ENCODE measurements at regions not wholly inside any gene's neighbourhood (a gene's known extent, or its start where the extent isn't known, plus 50 kb on each side); places are given as distances from the start of the nearest gene placed in this dataset.

DNA sequence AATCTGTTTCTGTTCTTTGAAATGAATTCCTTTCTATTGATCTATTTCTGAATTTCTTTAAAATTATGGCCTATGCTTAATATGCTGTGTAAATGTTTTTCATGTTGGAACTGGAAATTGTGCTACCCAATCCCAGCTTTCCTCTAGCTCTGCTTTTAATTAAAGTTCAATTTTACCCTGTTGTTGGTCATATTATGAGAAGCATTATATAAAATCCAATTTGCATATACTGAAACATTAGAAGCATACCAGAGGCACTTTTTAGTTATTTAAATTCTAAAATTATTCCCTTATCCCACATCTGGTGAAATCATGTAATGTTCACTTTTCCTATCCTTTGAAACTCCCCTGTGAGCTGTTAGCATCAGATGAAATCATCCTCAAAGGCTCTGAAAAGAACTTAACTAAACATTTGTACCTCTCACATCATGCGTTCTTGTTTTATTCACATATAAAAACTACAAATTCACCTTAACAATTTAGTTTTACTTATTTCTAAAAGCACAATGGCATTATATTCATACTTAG lies 160.6 kb upstream of the COL21A1 start:
- no peak overlapping the region for H3K27ac Mint-ChIP-seq
- no peaks in the 10 kb centered on the region for H3K36me3 Mint-ChIP-seq (ENCODE audit: low read depth)
- no peaks in the 10 kb centered on the region for H3K4me1 Mint-ChIP-seq (ENCODE audit: low read depth)
- H3K27me3 Mint-ChIP-seq (ENCODE audit: insufficient read depth) = peaks cover 2% of the 10 kb centered on the region
- no peak overlapping the region for H3K4me3 Mint-ChIP-seq
- H3K9me3 Mint-ChIP-seq = no peaks in the 10 kb centered on the region
- intact Hi-C loops (cut with micrococcal nuclease) = no loop called here
- DNase-seq (ENCODE audit: low spot score) = no peak

- no peak for DNase-seq (ENCODE audit: low spot score)
- intact Hi-C loops (cut with micrococcal nuclease) = no loop called here
- no peak overlapping the region for H3K4me3 Mint-ChIP-seq
- no peaks in the 10 kb centered on the region for H3K9me3 Mint-ChIP-seq
- H3K27me3 Mint-ChIP-seq (ENCODE audit: insufficient read depth) = peaks cover 2% of the 10 kb centered on the region
- no peak overlapping the region for H3K27ac Mint-ChIP-seq
- no peaks in the 10 kb centered on the region for H3K36me3 Mint-ChIP-seq (ENCODE audit: low read depth)
- H3K4me1 Mint-ChIP-seq (ENCODE audit: low read depth) = no peaks in the 10 kb centered on the region
These were observed 159.2 kb upstream of the COL21A1 start for GRCh38 chr6:56406276-56407269.

GRCh38 chr6:56404599-56404998 lies 157.2 kb upstream of the COL21A1 start:
- Mint-ChIP-seq H3K9me3 (no peaks in the 10 kb centered on the region), H3K27me3 (ENCODE audit: insufficient read depth) (peaks cover 2% of the 10 kb centered on the region), H3K36me3 (ENCODE audit: low read depth) (no peaks in the 10 kb centered on the region), H3K27ac (no peak overlapping the region), H3K4me3 (no peak overlapping the region), H3K4me1 (ENCODE audit: low read depth) (no peaks in the 10 kb centered on the region)
- DNase-seq (ENCODE audit: low spot score) = no peak
- intact Hi-C loops (cut with micrococcal nuclease) = no loop called here

GRCh38 chr6:56403745-56404144 lies 156.4 kb upstream of the COL21A1 start:
- H3K27me3 Mint-ChIP-seq (ENCODE audit: insufficient read depth) = peaks cover 2% of the 10 kb centered on the region
- no peak overlapping the region for H3K4me3 Mint-ChIP-seq
- H3K9me3 Mint-ChIP-seq = no peaks in the 10 kb centered on the region
- H3K4me1 Mint-ChIP-seq (ENCODE audit: low read depth) = no peaks in the 10 kb centered on the region
- no peak for DNase-seq (ENCODE audit: low spot score)
- H3K36me3 Mint-ChIP-seq (ENCODE audit: low read depth) = no peaks in the 10 kb centered on the region
- H3K27ac Mint-ChIP-seq = no peak overlapping the region
- intact Hi-C loops (cut with micrococcal nuclease) = no loop called here

DNA sequence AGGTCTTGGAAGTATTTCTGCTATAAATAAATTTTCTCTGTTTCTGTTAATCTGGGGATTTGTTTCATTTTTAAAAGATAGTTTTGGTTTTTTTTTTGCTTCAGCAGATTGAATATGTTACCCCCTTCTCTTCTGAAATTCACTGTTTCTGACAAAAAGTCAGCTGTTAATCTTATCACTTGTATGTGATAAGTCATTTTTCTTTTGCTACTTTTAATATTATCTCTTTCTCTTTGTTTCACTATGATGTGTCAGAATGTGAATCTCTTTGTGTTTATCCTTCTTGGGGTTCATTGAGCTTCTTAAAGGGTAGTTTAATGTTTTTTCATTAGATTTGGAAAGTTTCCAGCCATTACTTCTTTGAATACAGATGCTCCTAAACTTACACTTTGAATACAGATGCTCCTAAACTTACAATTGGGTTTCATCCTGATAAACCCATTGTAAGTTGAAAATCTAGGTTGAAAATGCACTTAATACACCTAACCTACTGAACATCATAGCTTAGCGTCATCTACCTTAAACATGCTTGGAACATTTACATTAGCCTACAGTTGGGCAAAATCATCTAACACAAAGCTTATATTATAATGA lies 154.2 kb upstream of the COL21A1 start:
- Mint-ChIP-seq H3K4me1 (ENCODE audit: low read depth) (no peaks in the 10 kb centered on the region), H3K27ac (no peak overlapping the region), H3K27me3 (ENCODE audit: insufficient read depth) (peaks cover 6% of the 10 kb centered on the region), H3K4me3 (no peak overlapping the region), H3K36me3 (ENCODE audit: low read depth) (no peaks in the 10 kb centered on the region), H3K9me3 (no peaks in the 10 kb centered on the region)
- intact Hi-C loops (cut with micrococcal nuclease) = no loop called here
- DNase-seq (ENCODE audit: low spot score) = no peak

DNA sequence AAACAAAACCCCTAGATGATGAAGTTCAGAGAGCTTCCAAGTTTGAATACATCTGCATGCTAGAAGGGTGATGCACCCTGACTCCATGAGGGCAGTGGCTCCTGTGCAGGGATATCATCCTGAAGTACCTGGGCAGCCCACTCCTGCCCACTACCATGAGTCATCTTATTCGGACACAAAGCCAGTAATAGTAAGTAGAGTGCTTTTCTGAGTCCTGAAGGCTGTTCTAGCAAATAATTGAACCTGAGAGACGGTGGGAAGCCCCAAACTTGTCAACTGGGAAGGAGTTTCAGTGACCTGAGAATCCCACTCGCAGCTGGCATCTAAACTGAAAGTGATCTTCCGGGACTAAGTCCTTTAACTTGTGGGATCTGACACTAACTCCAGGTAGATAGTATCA lies 152.9 kb upstream of the COL21A1 start:
- peaks cover 6% of the 10 kb centered on the region for H3K27me3 Mint-ChIP-seq (ENCODE audit: insufficient read depth)
- intact Hi-C loops (cut with micrococcal nuclease) = no loop called here
- no peak overlapping the region for H3K4me3 Mint-ChIP-seq
- no peaks in the 10 kb centered on the region for H3K36me3 Mint-ChIP-seq (ENCODE audit: low read depth)
- H3K27ac Mint-ChIP-seq = no peak overlapping the region
- H3K9me3 Mint-ChIP-seq = no peaks in the 10 kb centered on the region
- no peaks in the 10 kb centered on the region for H3K4me1 Mint-ChIP-seq (ENCODE audit: low read depth)
- DNase-seq (ENCODE audit: low spot score) = no peak

GRCh38 chr6:56399672-56400263 lies 152.4 kb upstream of the COL21A1 start:
- no peaks in the 10 kb centered on the region for H3K4me1 Mint-ChIP-seq (ENCODE audit: low read depth)
- no peak overlapping the region for H3K27ac Mint-ChIP-seq
- H3K4me3 Mint-ChIP-seq = no peak overlapping the region
- no peak for DNase-seq (ENCODE audit: low spot score)
- H3K36me3 Mint-ChIP-seq (ENCODE audit: low read depth) = no peaks in the 10 kb centered on the region
- H3K27me3 Mint-ChIP-seq (ENCODE audit: insufficient read depth) = peaks cover 5% of the 10 kb centered on the region
- intact Hi-C loops (cut with micrococcal nuclease) = no loop called here
- H3K9me3 Mint-ChIP-seq = no peaks in the 10 kb centered on the region

DNA sequence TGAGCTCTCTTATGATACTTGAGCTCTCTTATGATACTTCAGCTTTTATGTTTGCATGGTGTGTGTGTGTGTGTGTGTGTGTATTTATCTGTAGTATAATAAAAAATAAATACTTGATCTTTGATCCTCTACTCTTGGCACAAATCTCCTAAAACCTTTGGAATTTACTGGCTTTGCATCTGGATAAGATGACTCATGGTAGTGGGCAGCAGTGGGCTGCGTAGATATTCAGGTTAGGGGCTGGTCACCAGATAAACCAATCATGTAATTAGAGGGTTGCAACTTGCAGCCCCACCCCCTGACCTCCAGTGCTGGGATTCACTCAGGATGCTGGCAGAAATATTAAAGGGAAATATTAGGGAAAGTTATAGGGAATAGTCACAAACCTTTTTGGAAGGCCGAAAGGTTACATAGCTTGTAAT lies 151.9 kb upstream of the COL21A1 start:
- no peaks in the 10 kb centered on the region for H3K9me3 Mint-ChIP-seq
- H3K4me1 Mint-ChIP-seq (ENCODE audit: low read depth) = no peaks in the 10 kb centered on the region
- H3K27me3 Mint-ChIP-seq (ENCODE audit: insufficient read depth) = peaks cover 5% of the 10 kb centered on the region
- DNase-seq (ENCODE audit: low spot score) = no peak
- H3K27ac Mint-ChIP-seq = no peak overlapping the region
- H3K4me3 Mint-ChIP-seq = no peak overlapping the region
- no peaks in the 10 kb centered on the region for H3K36me3 Mint-ChIP-seq (ENCODE audit: low read depth)
- intact Hi-C loops (cut with micrococcal nuclease) = no loop called here

DNA sequence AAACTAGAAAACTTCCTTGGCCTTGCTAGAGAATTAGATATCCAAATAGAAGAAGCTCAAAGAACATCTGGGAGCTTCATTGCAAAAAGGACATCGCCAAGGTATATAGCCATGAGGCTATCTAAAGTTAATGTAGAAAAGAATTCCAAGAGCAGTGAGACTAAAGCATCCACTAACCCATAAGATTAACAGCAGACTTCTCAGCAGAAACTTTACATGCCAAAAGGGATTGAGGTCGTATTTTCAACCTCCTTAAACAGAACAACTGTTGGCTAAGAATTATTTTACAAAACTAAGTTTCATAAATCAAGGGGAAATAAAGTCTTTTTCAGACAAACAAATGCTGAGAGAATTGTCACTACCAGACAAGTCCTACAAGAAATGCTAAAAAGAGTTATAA lies 149.1 kb upstream of the COL21A1 start:
- Mint-ChIP-seq H3K36me3 (ENCODE audit: low read depth) (no peaks in the 10 kb centered on the region), H3K4me1 (ENCODE audit: low read depth) (no peaks in the 10 kb centered on the region), H3K27me3 (ENCODE audit: insufficient read depth) (peaks cover 5% of the 10 kb centered on the region), H3K27ac (no peak overlapping the region), H3K9me3 (no peaks in the 10 kb centered on the region), H3K4me3 (no peak overlapping the region)
- no peak for DNase-seq (ENCODE audit: low spot score)
- intact Hi-C loops (cut with micrococcal nuclease) = no loop called here

DNA sequence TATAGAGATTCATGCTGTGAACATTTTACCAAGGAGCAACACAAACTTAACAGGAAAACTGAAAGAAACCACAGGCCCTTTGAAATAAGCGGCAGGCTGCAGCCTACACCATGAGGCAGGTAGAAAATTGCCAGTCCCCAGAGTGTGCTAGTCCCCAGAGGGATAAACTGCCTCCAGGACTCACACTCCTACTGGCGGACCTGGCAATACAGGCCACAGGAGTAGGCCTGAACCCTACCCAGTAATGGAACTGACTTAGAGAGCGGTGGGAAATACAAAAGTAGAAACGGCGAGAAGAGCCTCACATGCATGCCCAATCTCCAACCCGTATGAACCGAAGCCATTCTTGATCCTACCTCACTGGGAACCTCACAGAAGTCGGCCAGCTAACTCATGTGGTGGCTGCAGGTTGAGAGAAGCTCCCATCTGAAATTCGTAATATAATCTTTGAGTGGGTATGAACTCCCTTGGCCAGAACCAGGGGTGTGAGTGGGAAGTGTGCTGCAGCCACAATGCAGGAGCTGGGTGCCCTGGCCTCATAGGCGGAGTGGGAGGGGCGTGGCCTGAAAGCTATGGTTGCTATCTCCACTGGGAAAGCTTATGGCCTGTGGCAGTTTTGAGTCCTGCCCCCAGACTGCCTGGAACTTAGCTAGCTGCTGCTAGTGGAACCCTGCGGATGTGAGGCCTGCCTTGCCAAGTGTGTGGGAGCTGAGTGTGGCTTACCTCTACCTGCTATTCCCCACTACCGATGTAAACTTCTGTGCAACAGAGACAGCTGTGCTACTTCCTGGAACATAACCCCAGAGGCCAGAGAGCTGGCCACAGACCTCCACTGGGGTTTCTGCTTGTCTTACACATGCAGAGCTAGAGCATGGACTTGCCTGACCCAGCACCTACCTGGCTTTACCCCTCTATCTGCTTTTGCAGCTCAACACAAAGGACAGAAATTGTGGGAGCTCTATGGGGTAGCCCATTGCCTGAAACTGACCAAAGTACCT lies 146.5 kb upstream of the COL21A1 start:
- Mint-ChIP-seq H3K27ac (no peak overlapping the region), H3K9me3 (peaks cover 3% of the 10 kb centered on the region), H3K4me3 (no peak overlapping the region), H3K27me3 (ENCODE audit: insufficient read depth) (peaks cover 5% of the 10 kb centered on the region), H3K36me3 (ENCODE audit: low read depth) (no peaks in the 10 kb centered on the region), H3K4me1 (ENCODE audit: low read depth) (no peaks in the 10 kb centered on the region)
- DNase-seq (ENCODE audit: low spot score) = no peak
- intact Hi-C loops (cut with micrococcal nuclease) = no loop called here

- H3K27ac Mint-ChIP-seq = no peak overlapping the region
- intact Hi-C loops (cut with micrococcal nuclease) = no loop called here
- H3K9me3 Mint-ChIP-seq = peaks cover 3% of the 10 kb centered on the region
- no peaks in the 10 kb centered on the region for H3K36me3 Mint-ChIP-seq (ENCODE audit: low read depth)
- DNase-seq (ENCODE audit: low spot score) = no peak
- H3K4me1 Mint-ChIP-seq (ENCODE audit: low read depth) = no peaks in the 10 kb centered on the region
- peaks cover 3% of the 10 kb centered on the region for H3K27me3 Mint-ChIP-seq (ENCODE audit: insufficient read depth)
- no peak overlapping the region for H3K4me3 Mint-ChIP-seq
These were observed 141.0 kb upstream of the COL21A1 start for GRCh38 chr6:56388415-56388755.

GRCh38 chr6:56387621-56388414 lies 140.4 kb upstream of the COL21A1 start:
- no peak for DNase-seq (ENCODE audit: low spot score)
- Mint-ChIP-seq H3K4me3 (no peak overlapping the region), H3K36me3 (ENCODE audit: low read depth) (no peaks in the 10 kb centered on the region), H3K9me3 (peaks cover 3% of the 10 kb centered on the region), H3K27ac (no peak overlapping the region), H3K4me1 (ENCODE audit: low read depth) (no peaks in the 10 kb centered on the region), H3K27me3 (ENCODE audit: insufficient read depth) (peaks cover 4% of the 10 kb centered on the region)
- intact Hi-C loops (cut with micrococcal nuclease) = no loop called here
